ENCODE measurements at regions not wholly inside any gene's neighbourhood (a gene's known extent, or its start where the extent isn't known, plus 50 kb on each side); places are given as distances from the start of the nearest gene placed in this dataset.

GRCh38 chr3:14258906-14259904 lies 80.6 kb downstream of the LSM3 start:
- no peak for TF ChIP-seq CTCF (IDR thresholded peaks at IDR 0.05; ENCODE audit: low read depth, low read length, missing control alignments)
- DNase-seq (ENCODE audit: extremely low read depth, low read depth): no peak
- no peak overlapping the region for H3K4me3 ChIP-seq (replicated peaks; ENCODE audit: low read depth, low read length)

- DNase-seq (ENCODE audit: extremely low read depth, low read depth): no peak
- no peak overlapping the region for H3K4me3 ChIP-seq (replicated peaks; ENCODE audit: low read depth, low read length)
- TF ChIP-seq CTCF (IDR thresholded peaks at IDR 0.05; ENCODE audit: low read depth, low read length, missing control alignments): no peak
These were observed 81.8 kb downstream of the LSM3 start for GRCh38 chr3:14260463-14260862.

GRCh38 chr3:14261229-14261628 lies 82.6 kb downstream of the LSM3 start:
- DNase-seq (ENCODE audit: extremely low read depth, low read depth): no peak
- no peak overlapping the region for H3K4me3 ChIP-seq (replicated peaks; ENCODE audit: low read depth, low read length)
- TF ChIP-seq CTCF (IDR thresholded peaks at IDR 0.05; ENCODE audit: low read depth, low read length, missing control alignments): peak; percentile 99

- no peak overlapping the region for H3K4me3 ChIP-seq (replicated peaks; ENCODE audit: low read depth, low read length)
- TF ChIP-seq CTCF (IDR thresholded peaks at IDR 0.05; ENCODE audit: low read depth, low read length, missing control alignments): no peak
- DNase-seq (ENCODE audit: extremely low read depth, low read depth): no peak
These were observed 83.6 kb downstream of the LSM3 start for GRCh38 chr3:14262212-14262611.

GRCh38 chr3:14262867-14263266 lies 84.2 kb downstream of the LSM3 start:
- TF ChIP-seq CTCF (IDR thresholded peaks at IDR 0.05; ENCODE audit: low read depth, low read length, missing control alignments): no peak
- no peak overlapping the region for H3K4me3 ChIP-seq (replicated peaks; ENCODE audit: low read depth, low read length)
- no peak for DNase-seq (ENCODE audit: extremely low read depth, low read depth)

GRCh38 chr3:14263317-14264005 lies 84.8 kb downstream of the LSM3 start:
- no peak for TF ChIP-seq CTCF (IDR thresholded peaks at IDR 0.05; ENCODE audit: low read depth, low read length, missing control alignments)
- no peak for DNase-seq (ENCODE audit: extremely low read depth, low read depth)
- no peak overlapping the region for H3K4me3 ChIP-seq (replicated peaks; ENCODE audit: low read depth, low read length)
